ENCODE measurements at regions not wholly inside any gene's neighbourhood (a gene's known extent, or its start where the extent isn't known, plus 50 kb on each side); places are given as distances from the start of the nearest gene placed in this dataset.

DNA sequence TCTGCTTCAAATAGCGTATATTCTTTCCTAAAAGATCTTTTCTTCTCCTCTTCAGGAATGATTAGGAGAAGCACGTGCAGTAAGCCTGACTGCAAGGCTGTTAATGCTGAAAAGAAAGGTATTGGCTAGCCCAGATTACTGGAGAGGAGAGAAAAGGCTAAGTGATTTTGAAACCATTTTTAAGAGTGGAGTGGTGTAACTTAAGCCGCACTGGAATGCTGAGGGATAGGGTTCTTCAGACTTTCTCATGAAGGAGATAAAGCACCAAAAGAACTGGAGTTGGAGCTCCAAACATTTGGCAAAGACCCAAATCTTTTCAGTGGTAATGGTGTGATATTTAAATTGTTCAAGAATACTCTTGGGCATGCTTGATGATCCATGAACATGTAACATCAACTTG lies 388.3 kb downstream of the COG6 start:
- TF ChIP-seq CTCF (IDR thresholded peaks at IDR 0.05; ENCODE audit: low read depth, low read length, poor library complexity, severe bottlenecking): no peak
- no peak for TF ChIP-seq EZH2phosphoT487 (IDR thresholded peaks at IDR 0.05; ENCODE audit: borderline replicate concordance, low read length)
